DOHH2 (cell line): ENCODE measurements at regions not wholly inside any gene's neighbourhood (a gene's known extent, or its start where the extent isn't known, plus 50 kb on each side); places are given as distances from the start of the nearest gene placed in this dataset.

ENCODE experiments used
- H3F3A ChIP-seq: fragments of 200-600 bp; sonication (generic), shearing (Covaris generic); 2 replicates; pipeline ENCODE4 v1.6.0; 2016; ENCODE audit warnings: antibody characterized with exemption, mild to moderate bottlenecking; ENCODE audit not compliant: control insufficient read depth, insufficient read depth
- H3K27ac ChIP-seq: fragments of 200-600 bp; sonication (generic); 2 replicates; pipeline ENCODE4 v1.5.1; 2014; ENCODE audit warnings: low read depth, mild to moderate bottlenecking, low read length, moderate library complexity
- H3K27me3 ChIP-seq: fragments of 200-600 bp; sonication (generic); 2 replicates; pipeline ENCODE4 v1.6.1; 2014; ENCODE audit warnings: mild to moderate bottlenecking, low read length, mixed read lengths; ENCODE audit not compliant: control insufficient read depth
- H3K36me3 ChIP-seq: fragments of 200-600 bp; sonication (generic); 2 replicates; pipeline ENCODE4 v1.6.1; 2014; ENCODE audit warnings: mild to moderate bottlenecking, low read length, moderate library complexity, mixed read lengths; ENCODE audit not compliant: control insufficient read depth
- H3K4me1 ChIP-seq: fragments of 200-600 bp; sonication (generic); 2 replicates; pipeline ENCODE4 v1.6.1; 2014; ENCODE audit warnings: mild to moderate bottlenecking, low read length, mixed read lengths; ENCODE audit not compliant: control insufficient read depth
- H3K4me2 ChIP-seq: fragments of 200-600 bp; sonication (generic); 2 replicates; pipeline ENCODE4 v1.6.0; 2014; ENCODE audit warnings: mild to moderate bottlenecking, low read length, moderate library complexity
- H3K4me3 ChIP-seq: fragments of 200-600 bp; sonication (generic); 2 replicates; pipeline ENCODE4 v1.5.1; 2014; ENCODE audit warnings: mild to moderate bottlenecking, low read length, mixed read lengths
- H3K79me2 ChIP-seq: fragments of 200-600 bp; sonication (generic); 2 replicates; pipeline ENCODE4 v1.6.1; 2014; ENCODE audit warnings: mild to moderate bottlenecking, low read length, mixed read lengths; ENCODE audit not compliant: control insufficient read depth
- H3K9me2 ChIP-seq: fragments of 200-600 bp; sonication (generic); replicated peaks from 2 replicates; pipeline ENCODE4 v1.6.1; 2014; ENCODE audit warnings: mild to moderate bottlenecking, low read length, mixed read lengths; ENCODE audit not compliant: control insufficient read depth
- H3K9me3 ChIP-seq: fragments of 200-600 bp; sonication (generic); 2 replicates; pipeline ENCODE4 v1.6.1; 2014; ENCODE audit warnings: antibody characterized with exemption, low read length, mixed read lengths; ENCODE audit not compliant: control insufficient read depth, insufficient read depth
- H4K20me1 ChIP-seq: fragments of 200-600 bp; sonication (generic); 2 replicates; pipeline ENCODE4 v1.6.0; 2014; ENCODE audit warnings: low read depth, mild to moderate bottlenecking, antibody characterized with exemption, low read length, moderate library complexity; ENCODE audit not compliant: control insufficient read depth, insufficient read depth
- CTCF ChIP-seq: fragments of 200-600 bp; sonication (generic); IDR thresholded peaks from one replicate; pipeline ENCODE4 v1.5.1; 2014; ENCODE audit warnings: antibody characterized with exemption, mild to moderate bottlenecking, low read depth, low read length; ENCODE audit not compliant: poor library complexity, severe bottlenecking
- EZH2phosphoT487 ChIP-seq: fragments of 200-600 bp; sonication (generic); IDR thresholded peaks from 2 replicates; pipeline ENCODE4 v1.6.1; 2017; ENCODE audit warnings: borderline replicate concordance, mild to moderate bottlenecking, antibody characterized with exemption, low read length, moderate library complexity, mixed read lengths

- Histone ChIP-seq H3K4me2 (no peak overlapping the region), H3K36me3 (no peaks in the 10 kb centered on the region), H3K4me3 (no peak overlapping the region), H3K9me3 (no peaks in the 10 kb centered on the region), H3F3A (no peaks in the 10 kb centered on the region), H3K79me2 (no peaks in the 10 kb centered on the region), H4K20me1 (no peaks in the 10 kb centered on the region), H3K27me3 (no peaks in the 10 kb centered on the region), H3K27ac (no peak overlapping the region), H3K9me2 (no peaks in the 10 kb centered on the region), H3K4me1 (no peaks in the 10 kb centered on the region)
- no peak for TF ChIP-seq CTCF
- no peak for TF ChIP-seq EZH2phosphoT487
Measured at GRCh38 chr9:11158676-11159075, 545.9 kb upstream of the PTPRD start.

- no peaks in the 10 kb centered on the region for H4K20me1 ChIP-seq
- TF ChIP-seq CTCF (no peak), EZH2phosphoT487 (no peak)
Measured at GRCh38 chr9:11159318-11159862, 546.6 kb upstream of the PTPRD start.

GRCh38 chr9:11163843-11164242 is 551.0 kb upstream of the PTPRD start:
- no peaks in the 10 kb centered on the region for H4K20me1 ChIP-seq
- H3K4me2 ChIP-seq, result no peak overlapping the region
- no peak overlapping the region for H3K27ac ChIP-seq
- no peaks in the 10 kb centered on the region for H3F3A ChIP-seq
- H3K4me1 ChIP-seq, result no peaks in the 10 kb centered on the region
- no peaks in the 10 kb centered on the region for H3K36me3 ChIP-seq
- H3K27me3 ChIP-seq, result no peaks in the 10 kb centered on the region
- no peaks in the 10 kb centered on the region for H3K9me2 ChIP-seq
- no peaks in the 10 kb centered on the region for H3K79me2 ChIP-seq
- TF ChIP-seq EZH2phosphoT487 (no peak), CTCF (no peak)
- no peak overlapping the region for H3K4me3 ChIP-seq
- H3K9me3 ChIP-seq, result no peaks in the 10 kb centered on the region

More at GRCh38 chr9:11159318-11159862, 546.6 kb upstream of the PTPRD start:
- no peaks in the 10 kb centered on the region for H3K4me1 ChIP-seq
- no peaks in the 10 kb centered on the region for H3K9me2 ChIP-seq
- no peak overlapping the region for H3K4me3 ChIP-seq
- H3K9me3 ChIP-seq, result no peaks in the 10 kb centered on the region
- H3K36me3 ChIP-seq, result no peaks in the 10 kb centered on the region
- no peaks in the 10 kb centered on the region for H3F3A ChIP-seq
- H3K79me2 ChIP-seq, result no peaks in the 10 kb centered on the region
- H3K4me2 ChIP-seq, result no peak overlapping the region
- no peak overlapping the region for H3K27ac ChIP-seq
- H3K27me3 ChIP-seq, result no peaks in the 10 kb centered on the region

- H3K36me3 ChIP-seq, result no peaks in the 10 kb centered on the region
- H3F3A ChIP-seq, result no peaks in the 10 kb centered on the region
- H3K4me2 ChIP-seq, result no peak overlapping the region
- H3K9me2 ChIP-seq, result no peaks in the 10 kb centered on the region
- no peak overlapping the region for H3K27ac ChIP-seq
- no peaks in the 10 kb centered on the region for H3K4me1 ChIP-seq
- H3K27me3 ChIP-seq, result no peaks in the 10 kb centered on the region
- TF ChIP-seq CTCF, result no peak
- TF ChIP-seq EZH2phosphoT487, result no peak
- no peaks in the 10 kb centered on the region for H4K20me1 ChIP-seq
- H3K4me3 ChIP-seq, result no peak overlapping the region
- no peaks in the 10 kb centered on the region for H3K9me3 ChIP-seq
- no peaks in the 10 kb centered on the region for H3K79me2 ChIP-seq
Measured at GRCh38 chr9:11182001-11182400, 569.2 kb upstream of the PTPRD start.
